ENCODE measurements at regions not wholly inside any gene's neighbourhood (a gene's known extent, or its start where the extent isn't known, plus 50 kb on each side); places are given as distances from the start of the nearest gene placed in this dataset.

DNA sequence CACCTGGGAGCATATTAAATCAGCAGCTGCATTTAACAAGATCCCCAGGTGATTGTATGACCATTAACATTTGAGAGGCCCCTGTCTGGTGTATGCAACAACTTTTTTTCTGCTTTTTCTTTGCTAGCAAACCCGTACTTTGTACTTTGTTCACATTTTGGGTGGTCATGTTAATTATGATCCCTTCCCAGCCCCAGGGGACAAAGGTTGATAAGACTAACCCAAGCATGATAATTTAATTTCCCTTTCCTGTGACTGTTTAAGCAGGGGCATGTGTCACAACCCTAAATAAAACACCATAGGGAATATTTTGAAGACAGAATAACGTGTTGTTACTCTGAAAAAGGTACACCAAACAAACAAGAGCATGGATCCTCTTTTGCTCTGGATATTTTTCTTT lies 332.0 kb downstream of the PCDH18 start:
- DNase-seq: no peak

GRCh38 chr4:137198791-137199190 lies 333.5 kb downstream of the PCDH18 start:
- no peak for DNase-seq

DNA sequence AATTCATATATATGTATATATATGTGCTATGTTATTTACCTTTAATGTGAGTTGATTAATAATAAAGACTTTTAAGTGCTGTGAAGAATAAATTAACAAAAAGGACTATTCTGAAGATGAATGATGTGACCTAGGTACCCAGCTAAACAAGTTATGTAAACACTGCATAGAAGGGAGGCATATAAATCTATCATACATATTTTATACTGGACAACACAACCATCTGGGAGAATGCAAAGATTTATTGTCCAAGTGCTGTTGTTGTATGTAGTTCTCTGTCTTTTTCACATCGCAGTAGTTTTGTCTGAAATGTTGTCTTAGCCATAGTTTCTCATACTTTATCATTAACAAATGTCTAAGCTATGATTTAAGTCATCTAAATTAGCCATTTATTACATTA lies 337.6 kb downstream of the PCDH18 start:
- DNase-seq: no peak

DNA sequence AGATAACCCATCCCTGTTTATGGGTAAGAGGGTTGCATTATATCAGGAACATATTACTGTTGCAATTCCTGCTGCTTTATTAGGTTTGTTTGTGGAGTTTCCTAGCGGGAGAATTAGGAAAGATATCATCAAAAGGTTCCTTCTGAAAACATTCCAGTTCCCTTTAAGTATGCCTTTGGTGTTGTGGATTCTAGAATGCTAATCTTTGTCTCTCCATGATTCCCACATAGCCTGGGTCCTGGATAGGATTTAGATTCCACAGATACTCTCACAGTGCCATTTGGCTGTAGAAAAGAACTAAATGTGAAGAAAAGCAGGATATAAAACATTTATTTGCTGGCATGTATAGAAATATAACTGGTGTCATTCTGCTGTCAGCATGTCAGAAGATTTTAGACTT lies 338.7 kb downstream of the PCDH18 start:
- no peak for DNase-seq

DNA sequence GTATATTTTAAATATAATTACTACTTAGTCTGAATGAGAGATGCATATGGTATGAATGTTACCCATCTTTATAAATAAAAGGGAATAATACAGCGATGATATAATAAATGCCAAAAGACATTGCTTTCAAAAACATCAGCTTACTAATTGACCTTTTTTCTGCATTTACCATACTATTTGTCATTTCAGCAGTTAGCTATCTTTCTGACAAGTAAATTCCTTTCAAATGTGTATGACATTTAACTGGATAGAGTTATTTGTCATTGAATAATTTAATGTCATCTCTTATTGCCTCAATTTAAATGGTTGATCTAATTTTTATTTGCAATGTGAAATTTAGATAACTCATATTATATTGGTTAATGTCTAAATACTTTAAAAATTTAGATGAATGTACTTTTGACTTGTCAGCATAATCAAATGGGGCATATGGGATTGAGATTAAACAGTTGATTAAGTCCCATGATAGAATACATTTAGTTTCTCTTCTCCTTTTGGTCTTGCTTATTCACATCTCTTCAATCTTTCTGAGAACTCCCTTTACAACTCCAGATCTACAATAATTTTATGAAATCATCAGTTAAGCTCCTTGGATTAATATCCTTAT lies 350.9 kb downstream of the PCDH18 start:
- DNase-seq: no peak

GRCh38 chr4:137180349-137180748 lies 351.9 kb downstream of the PCDH18 start:
- no peak for DNase-seq

DNA sequence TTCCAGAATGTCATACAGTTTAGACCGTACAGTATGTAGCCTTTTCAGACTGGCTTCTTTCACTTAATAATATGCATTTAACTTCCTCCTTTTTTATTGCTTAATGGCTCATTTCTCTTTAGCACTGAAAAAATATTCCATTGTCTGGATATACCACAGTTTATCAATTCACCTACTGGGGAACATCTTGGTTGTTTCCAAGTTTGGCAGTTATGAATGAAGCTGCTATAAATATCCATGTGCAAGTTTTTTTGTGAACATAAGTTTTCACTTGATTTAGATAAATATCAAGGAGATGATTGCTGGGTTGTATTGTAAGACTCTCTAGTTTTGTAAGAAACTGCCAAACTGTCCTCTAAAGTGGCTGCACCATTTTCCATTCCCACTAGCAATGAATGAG lies 375.5 kb downstream of the PCDH18 start:
- DNase-seq: no peak

- no peak for DNase-seq
These were observed 376.2 kb downstream of the PCDH18 start for GRCh38 chr4:137156054-137156453.

GRCh38 chr4:137131201-137131600 lies 401.1 kb downstream of the PCDH18 start:
- DNase-seq: no peak

- no peak for DNase-seq
These were observed 402.4 kb downstream of the PCDH18 start for GRCh38 chr4:137129845-137130244.

DNA sequence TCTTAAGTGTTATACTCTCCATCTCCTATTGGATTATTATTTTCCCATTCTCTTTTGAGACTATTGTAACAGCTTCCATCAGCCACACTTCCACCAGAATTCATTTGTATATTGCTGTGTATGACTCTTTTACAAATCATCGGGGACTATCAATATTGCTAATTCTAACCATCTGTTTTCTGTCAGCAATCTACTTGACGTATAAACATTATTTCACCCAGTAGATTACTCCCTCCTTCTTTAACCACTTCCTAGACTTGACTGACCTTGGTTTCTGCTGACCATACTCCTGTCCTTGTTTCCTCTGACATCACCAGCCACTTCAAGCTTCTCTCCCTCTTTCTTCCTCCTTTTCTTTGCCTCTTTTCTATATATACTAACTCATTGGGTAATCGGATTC lies 402.9 kb downstream of the PCDH18 start:
- DNase-seq: no peak

DNA sequence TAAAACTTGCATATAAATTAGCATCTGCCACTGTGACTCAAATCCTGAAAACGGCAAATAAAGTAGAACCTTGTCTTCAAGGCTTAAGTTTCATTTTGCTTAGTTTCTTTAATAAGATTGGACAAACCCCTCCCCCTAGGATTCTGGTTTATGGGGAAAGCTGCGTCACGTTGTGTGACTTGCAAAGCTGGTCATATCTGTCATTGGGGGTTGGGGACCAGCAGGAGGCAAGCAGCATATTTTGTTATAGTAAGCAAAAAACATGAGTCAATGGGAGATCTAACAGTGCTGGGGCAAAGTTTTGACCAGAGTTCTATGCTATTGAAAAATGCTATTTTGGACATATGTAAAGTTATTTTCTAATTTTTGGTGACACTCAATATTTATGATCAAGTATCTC lies 407.3 kb downstream of the PCDH18 start:
- DNase-seq: no peak

- DNase-seq: peak; percentile 30 to 47
These were observed 407.9 kb downstream of the PCDH18 start for GRCh38 chr4:137124278-137124932.

DNA sequence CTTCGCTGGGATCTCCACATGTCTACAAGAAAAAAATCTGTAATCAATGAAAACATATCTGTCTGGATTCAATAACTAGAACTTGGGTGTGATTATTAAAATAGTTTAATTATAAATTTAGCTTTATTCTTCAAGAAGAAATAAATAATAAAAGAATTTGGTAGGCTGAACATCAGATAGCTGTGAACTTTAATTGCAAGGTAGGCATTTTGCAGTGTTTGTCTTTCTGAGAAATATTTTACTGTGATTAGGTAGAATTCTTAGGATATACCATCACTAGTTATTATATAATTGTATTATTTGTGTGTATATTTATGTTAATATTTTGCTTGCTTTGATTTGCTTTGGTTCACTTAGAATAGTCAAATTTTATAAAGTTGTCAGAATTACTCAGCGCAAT lies 409.4 kb downstream of the PCDH18 start:
- no peak for DNase-seq

DNA sequence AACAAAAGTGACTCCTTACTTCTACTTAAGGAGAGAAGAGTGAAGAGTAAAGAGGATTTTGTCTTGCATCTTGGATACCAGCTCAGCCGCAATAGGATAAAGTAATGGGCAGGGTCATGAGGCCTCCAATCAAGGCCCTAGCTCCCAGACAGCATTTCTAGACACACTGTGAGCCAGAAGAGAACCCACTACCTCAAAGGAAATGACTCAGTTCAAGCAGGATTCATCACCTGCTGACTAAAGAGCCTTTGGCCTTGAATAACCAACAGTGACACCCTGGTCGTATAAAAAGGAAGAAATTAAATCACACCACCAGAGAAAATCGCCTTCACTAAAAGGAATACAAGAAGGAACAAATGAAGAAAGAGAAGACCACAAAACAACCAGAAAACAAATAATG lies 416.1 kb downstream of the PCDH18 start:
- no peak for DNase-seq

GRCh38 chr4:137106733-137107132 lies 425.6 kb downstream of the PCDH18 start:
- DNase-seq: no peak

DNA sequence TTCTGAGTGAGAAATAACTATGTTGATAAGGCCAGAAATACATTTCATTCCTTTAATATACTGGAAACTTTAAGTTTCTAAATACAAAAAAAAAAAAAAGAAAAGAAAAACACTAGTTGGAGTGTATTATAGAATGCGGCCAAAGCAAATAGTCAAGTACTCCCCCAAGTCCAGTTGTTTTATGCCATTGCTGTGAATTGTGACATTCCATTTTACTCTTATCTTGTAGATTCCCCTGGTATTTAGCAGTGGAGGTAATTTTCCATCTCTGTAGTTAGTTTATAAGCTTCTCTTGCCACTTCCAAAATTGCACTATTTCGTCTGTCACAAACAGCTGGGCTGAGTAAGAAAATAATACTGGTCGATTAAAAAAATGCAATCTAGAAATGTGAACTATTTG lies 426.0 kb downstream of the PCDH18 start:
- DNase-seq: no peak

DNA sequence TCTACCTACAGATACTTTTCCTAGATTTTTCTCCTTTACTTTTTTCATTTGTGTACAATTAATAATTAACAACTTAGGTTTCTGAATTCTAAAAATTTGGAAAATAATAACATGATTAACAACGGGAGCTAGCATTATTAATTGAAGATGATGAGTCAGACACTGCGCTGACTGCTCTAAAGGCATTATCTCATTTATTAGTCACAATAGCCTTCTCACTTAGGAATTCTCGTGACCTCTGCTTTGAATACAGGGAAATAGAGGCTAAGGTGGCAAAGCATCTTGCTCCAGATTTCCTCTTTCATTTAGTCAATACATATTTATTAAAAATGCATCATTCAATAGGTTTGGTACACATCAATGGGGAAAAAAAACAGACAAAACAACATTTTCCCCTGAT lies 441.3 kb downstream of the PCDH18 start:
- DNase-seq: no peak

- no peak for DNase-seq
These were observed 448.6 kb downstream of the PCDH18 start for GRCh38 chr4:137083571-137084135.

DNA sequence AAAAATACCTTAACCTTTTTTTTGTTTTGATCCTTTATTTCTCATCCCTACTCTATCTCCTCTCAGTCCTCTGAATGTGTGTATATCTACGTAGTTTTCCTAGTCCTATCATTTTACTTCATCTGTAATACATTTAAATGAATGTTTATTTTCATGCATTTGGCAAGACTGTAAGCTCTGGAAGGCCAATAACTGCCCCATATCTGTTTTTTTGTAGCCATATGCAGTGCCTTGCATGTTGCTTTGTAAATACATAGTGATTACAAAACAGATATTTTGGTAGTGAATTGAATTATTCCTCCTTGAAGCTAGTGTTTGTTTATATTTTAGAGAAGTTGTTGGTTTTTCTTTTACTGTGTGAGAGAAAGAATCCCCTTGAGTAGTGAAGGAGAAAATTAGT lies 450.2 kb downstream of the PCDH18 start:
- no peak for DNase-seq

- DNase-seq: no peak
These were observed 455.4 kb downstream of the PCDH18 start for GRCh38 chr4:137076908-137077307.

DNA sequence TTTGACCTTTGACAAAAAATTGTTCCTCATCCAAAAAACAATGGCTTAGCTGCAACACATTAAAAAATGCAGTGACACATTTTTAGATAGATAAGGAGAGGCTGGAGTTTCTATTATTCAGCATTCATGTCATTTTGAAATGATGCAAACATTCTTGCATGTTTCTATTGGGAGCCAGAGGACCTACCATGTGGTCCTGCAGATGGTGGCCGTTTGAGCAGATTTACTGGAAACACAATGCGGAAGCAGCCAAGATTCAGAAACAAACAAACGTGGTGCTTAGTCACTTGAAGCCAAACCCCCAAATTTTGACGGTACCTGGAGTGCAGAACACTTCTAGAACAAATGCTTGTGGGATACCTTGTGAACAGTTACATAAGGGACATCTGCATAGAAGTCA lies 456.7 kb downstream of the PCDH18 start:
- no peak for DNase-seq

- DNase-seq: no peak
These were observed 461.7 kb downstream of the PCDH18 start for GRCh38 chr4:137070614-137071013.

DNA sequence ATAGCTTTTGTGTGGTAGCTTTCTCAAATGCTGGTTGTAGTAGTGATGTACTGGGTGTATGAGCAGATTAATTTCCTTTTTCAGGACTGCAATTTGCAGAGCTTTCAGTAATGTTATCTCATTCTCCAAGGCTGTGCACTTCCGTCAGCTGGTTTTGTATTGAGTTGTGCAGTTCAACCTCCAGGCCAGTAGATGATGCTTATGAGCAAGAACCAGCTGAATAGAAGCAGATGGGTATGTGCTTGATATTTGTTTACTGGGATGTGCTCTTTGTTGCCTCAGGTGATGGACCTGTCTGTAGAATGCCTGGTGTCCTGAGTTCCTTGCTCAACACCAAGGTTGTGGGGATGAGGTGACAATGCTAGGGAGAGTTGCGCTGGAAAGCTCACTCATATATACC lies 462.8 kb downstream of the PCDH18 start:
- no peak for DNase-seq

Measured in right lung (tissue), 2 donors.